Skeletal muscle tissue (tissue), 3 donors: ENCODE measurements at regions not wholly inside any gene's neighbourhood (a gene's known extent, or its start where the extent isn't known, plus 50 kb on each side); places are given as distances from the start of the nearest gene placed in this dataset.

ENCODE experiments used
- H3K27ac ChIP-seq: one replicate; pipeline ENCODE4 v1.7.0; 2013; ENCODE audit warnings: mild to moderate bottlenecking, low read depth, low read length, inconsistent platforms
- H3K27me3 ChIP-seq, 3 donors: one replicate each; pipeline ENCODE4 v1.7.0; 2013; ENCODE audit warnings: low read length in 3 of 3; ENCODE audit not compliant: control insufficient read depth in 3 of 3, insufficient read depth in 3 of 3
- H3K36me3 ChIP-seq, 3 donors: one replicate each; pipeline ENCODE4 v1.7.0; 2013; ENCODE audit warnings: low read length in 3 of 3; ENCODE audit not compliant: control insufficient read depth in 3 of 3, insufficient read depth in 3 of 3
- H3K4me1 ChIP-seq, 3 donors: one replicate each; pipeline ENCODE4 v1.7.0; 2013; ENCODE audit warnings: low read length in 3 of 3, mild to moderate bottlenecking in 3 of 3; ENCODE audit not compliant: control insufficient read depth in 3 of 3, insufficient read depth in 3 of 3
- H3K4me3 ChIP-seq, 3 donors: one replicate each; pipeline ENCODE4 v1.7.0; 2013; ENCODE audit warnings: low read length in 3 of 3
- H3K9ac ChIP-seq, 3 donors: one replicate each; pipeline ENCODE4 v1.7.0; 2013; ENCODE audit warnings: low read length in 3 of 3, mild to moderate bottlenecking in 3 of 3, moderate library complexity in 2 of 3, low read depth in 1 of 3
- H3K9me3 ChIP-seq, 3 donors: one replicate each; pipeline ENCODE4 v1.7.0; 2013; ENCODE audit warnings: low read length in 3 of 3; ENCODE audit not compliant: control insufficient read depth in 3 of 3
- donor health status: Osteomylitis.

GRCh38 chr12:87670448-87670847, 358.8 kb downstream of the C12orf50 start:
- Histone ChIP-seq H3K27me3 (no peaks in the 10 kb centered on the region), H3K4me1 (no peaks in the 10 kb centered on the region), H3K9me3 (no peaks in the 10 kb centered on the region), H3K27ac (no peak overlapping the region), H3K36me3 (no peaks in the 10 kb centered on the region), H3K9ac (no peak overlapping the region), H3K4me3 (no peak overlapping the region)

DNA sequence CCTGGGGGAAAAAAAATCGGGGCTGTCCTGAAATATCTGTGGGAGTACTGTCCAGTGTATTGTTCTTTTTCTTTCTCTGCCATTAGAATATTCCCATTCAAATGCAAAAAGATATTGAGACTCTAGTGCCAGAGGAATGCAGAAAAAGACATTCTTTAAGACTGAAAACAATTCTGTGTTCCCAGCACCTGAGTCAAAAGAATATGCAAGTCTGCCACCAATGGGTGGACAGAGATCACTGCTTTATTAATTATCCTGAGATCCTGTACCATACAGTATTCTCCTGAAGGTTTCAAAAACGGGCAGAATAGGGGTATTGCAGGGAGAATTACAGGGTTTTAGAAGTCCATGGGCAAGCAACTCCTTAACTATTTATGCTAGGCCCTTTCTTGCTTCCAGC, 361.8 kb downstream of the C12orf50 start:
- no peak overlapping the region for H3K9ac ChIP-seq
- no peak overlapping the region for H3K4me3 ChIP-seq
- H3K27me3 ChIP-seq = no peaks in the 10 kb centered on the region
- H3K4me1 ChIP-seq = no peaks in the 10 kb centered on the region
- H3K27ac ChIP-seq = no peak overlapping the region
- no peaks in the 10 kb centered on the region for H3K36me3 ChIP-seq
- H3K9me3 ChIP-seq = no peaks in the 10 kb centered on the region

DNA sequence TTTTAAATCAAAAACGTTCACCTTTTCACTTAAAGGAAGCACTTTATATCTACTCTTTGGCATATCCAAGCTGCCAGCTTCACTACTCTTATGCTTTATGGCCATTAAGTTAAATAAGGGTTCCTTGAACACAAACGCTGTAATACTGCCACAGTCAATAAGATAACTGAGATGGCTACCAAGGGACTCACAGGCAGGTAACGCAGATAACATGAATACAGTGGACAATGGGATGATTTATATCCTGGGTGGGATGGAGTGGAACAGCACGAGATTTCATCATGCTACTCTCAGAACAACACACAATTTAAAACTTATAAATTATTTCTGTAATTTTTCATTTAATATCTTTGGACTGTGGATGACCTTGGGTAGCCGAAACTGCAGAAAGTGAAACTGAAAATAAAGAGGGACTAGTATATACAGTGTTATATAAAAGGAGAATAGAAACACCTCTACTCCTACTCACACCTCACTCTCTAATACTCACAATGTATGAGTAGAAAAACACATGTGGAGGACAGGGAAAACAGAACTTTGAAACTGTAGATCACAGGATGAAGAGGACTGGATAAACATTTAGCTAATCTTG, 367.3 kb downstream of the C12orf50 start:
- Histone ChIP-seq H3K4me3 (peak overlapping the region in 1 of 3 donors; percentile 38), H3K9ac (no peak overlapping the region), H3K9me3 (no peaks in the 10 kb centered on the region)

GRCh38 chr12:87660987-87661774, 368.0 kb downstream of the C12orf50 start:
- Histone ChIP-seq H3K4me3 (no peak overlapping the region), H3K9me3 (no peaks in the 10 kb centered on the region), H3K27ac (no peak overlapping the region)

More for the DNA sequence above, 367.3 kb downstream of the C12orf50 start:
- H3K27ac ChIP-seq = no peak overlapping the region
- H3K27me3 ChIP-seq = no peaks in the 10 kb centered on the region
- H3K4me1 ChIP-seq = peaks cover 0 to 6% (median 0%) of the 10 kb centered on the region in 3 donors
- no peaks in the 10 kb centered on the region for H3K36me3 ChIP-seq

GRCh38 chr12:87660291-87660690, 368.9 kb downstream of the C12orf50 start:
- H3K27ac ChIP-seq = no peak overlapping the region
- peaks cover 0 to 6% (median 0%) of the 10 kb centered on the region in 3 donors for H3K4me1 ChIP-seq
- H3K27me3 ChIP-seq = no peaks in the 10 kb centered on the region
- H3K9me3 ChIP-seq = no peaks in the 10 kb centered on the region
- no peak overlapping the region for H3K4me3 ChIP-seq
- H3K9ac ChIP-seq = no peak overlapping the region
- H3K36me3 ChIP-seq = no peaks in the 10 kb centered on the region

More at GRCh38 chr12:87660987-87661774, 368.0 kb downstream of the C12orf50 start:
- Histone ChIP-seq H3K36me3 (no peaks in the 10 kb centered on the region), H3K4me1 (peaks cover 0 to 6% (median 0%) of the 10 kb centered on the region in 3 donors), H3K9ac (no peak overlapping the region), H3K27me3 (no peaks in the 10 kb centered on the region)

- Histone ChIP-seq H3K9me3 (no peaks in the 10 kb centered on the region), H3K4me3 (no peak overlapping the region), H3K36me3 (no peaks in the 10 kb centered on the region), H3K9ac (no peak overlapping the region), H3K27ac (no peak overlapping the region), H3K4me1 (no peaks in the 10 kb centered on the region), H3K27me3 (no peaks in the 10 kb centered on the region)
These were observed 372.9 kb downstream of the C12orf50 start for GRCh38 chr12:87656311-87656710.

DNA sequence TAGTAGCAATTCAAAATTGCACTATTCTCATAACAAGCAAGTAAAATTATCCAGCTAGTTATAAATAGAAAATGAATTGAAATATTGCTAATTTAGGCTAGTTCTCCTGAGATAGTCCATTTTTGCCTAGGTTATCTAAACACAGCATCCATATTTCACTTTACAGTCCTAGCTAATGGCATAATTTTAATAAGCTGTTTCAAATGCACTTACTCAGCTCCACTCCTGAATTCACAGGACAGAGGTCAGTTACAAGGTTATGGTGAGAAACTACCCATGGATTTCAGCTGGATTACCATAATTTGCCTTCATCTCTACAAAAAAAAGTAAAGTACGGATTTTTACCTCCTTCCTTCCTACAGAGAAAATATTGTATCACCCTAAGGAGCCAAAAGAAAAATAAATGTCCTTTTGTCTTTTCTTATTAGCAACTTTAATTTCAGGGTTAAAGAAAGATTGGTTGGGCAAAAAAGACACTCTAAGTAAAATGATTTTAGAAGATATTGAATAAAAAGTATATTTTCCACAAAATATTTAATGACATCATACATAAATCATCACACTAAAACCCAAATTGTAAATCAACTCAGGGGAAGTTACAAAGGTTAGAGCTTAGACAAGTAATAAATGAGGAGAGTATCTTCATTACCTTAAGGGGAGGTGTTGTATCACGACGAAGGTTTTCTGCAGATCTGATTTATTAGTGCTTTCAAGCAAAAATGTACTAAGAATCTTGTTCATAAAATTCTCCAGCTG, 377.4 kb downstream of the C12orf50 start:
- no peaks in the 10 kb centered on the region for H3K27me3 ChIP-seq
- H3K36me3 ChIP-seq = no peaks in the 10 kb centered on the region
- H3K9ac ChIP-seq = no peak overlapping the region
- no peaks in the 10 kb centered on the region for H3K9me3 ChIP-seq
- no peak overlapping the region for H3K27ac ChIP-seq
- H3K4me3 ChIP-seq = no peak overlapping the region
- no peaks in the 10 kb centered on the region for H3K4me1 ChIP-seq

GRCh38 chr12:87642245-87642644, 387.0 kb downstream of the C12orf50 start:
- Histone ChIP-seq H3K27me3 (no peaks in the 10 kb centered on the region), H3K4me1 (no peaks in the 10 kb centered on the region), H3K36me3 (no peaks in the 10 kb centered on the region), H3K27ac (no peak overlapping the region), H3K9me3 (no peaks in the 10 kb centered on the region), H3K9ac (no peak overlapping the region), H3K4me3 (no peak overlapping the region)

DNA sequence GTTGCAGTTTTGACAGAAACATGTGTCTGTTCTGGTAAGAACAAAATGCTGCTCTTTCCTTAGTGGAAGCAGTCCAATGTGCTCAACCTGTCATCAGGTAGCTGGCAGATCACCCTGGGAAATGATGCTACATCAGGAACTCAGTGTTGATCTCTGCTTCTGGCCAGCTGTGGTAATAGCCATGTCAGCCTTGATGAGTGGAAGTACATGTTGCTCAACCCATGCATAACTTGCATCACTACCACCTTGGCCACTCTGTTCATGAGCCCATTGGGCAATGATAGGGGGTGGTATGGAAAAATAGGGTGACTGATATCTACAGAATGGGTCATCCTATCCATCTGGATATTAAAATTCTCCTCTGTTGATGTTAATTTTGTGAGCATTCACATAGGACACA, 411.0 kb downstream of the C12orf50 start:
- no peak overlapping the region for H3K27ac ChIP-seq
- no peaks in the 10 kb centered on the region for H3K4me1 ChIP-seq
- H3K4me3 ChIP-seq = no peak overlapping the region
- H3K9me3 ChIP-seq = no peaks in the 10 kb centered on the region
- H3K36me3 ChIP-seq = no peaks in the 10 kb centered on the region
- H3K27me3 ChIP-seq = no peaks in the 10 kb centered on the region
- H3K9ac ChIP-seq = no peak overlapping the region

DNA sequence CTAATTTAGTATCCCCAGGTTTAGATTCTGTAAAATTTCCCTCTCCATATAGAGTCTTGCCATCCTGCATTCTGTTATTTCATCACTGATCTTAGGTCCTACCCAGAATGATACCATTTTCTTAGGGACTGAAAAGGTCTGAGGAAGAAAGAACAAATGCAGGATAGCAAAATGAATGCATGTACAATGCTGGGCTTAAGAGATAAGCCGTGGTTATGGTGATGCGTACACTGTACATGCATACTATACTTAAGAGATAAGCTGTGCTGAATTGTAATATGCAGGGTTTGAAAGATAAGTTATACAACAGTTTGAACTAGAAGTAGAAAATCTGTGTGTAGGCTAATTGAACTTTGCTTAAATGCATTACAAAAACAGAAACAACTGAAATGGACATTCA, 416.2 kb downstream of the C12orf50 start:
- Histone ChIP-seq H3K4me3 (no peak overlapping the region), H3K9me3 (no peaks in the 10 kb centered on the region), H3K4me1 (no peaks in the 10 kb centered on the region), H3K27me3 (no peaks in the 10 kb centered on the region), H3K36me3 (no peaks in the 10 kb centered on the region), H3K27ac (no peak overlapping the region), H3K9ac (no peak overlapping the region)
